ENCODE measurements at regions not wholly inside any gene's neighbourhood (a gene's known extent, or its start where the extent isn't known, plus 50 kb on each side); places are given as distances from the start of the nearest gene placed in this dataset.
A peak's percentile ranks its signal among the peaks of the same experiment; 100 is the strongest.
"Not testable (repeated sequence)": the region's sequence is repeated elsewhere in the genome, so short reads cannot be mapped to it uniquely, and the experiment has no call there.

DNA sequence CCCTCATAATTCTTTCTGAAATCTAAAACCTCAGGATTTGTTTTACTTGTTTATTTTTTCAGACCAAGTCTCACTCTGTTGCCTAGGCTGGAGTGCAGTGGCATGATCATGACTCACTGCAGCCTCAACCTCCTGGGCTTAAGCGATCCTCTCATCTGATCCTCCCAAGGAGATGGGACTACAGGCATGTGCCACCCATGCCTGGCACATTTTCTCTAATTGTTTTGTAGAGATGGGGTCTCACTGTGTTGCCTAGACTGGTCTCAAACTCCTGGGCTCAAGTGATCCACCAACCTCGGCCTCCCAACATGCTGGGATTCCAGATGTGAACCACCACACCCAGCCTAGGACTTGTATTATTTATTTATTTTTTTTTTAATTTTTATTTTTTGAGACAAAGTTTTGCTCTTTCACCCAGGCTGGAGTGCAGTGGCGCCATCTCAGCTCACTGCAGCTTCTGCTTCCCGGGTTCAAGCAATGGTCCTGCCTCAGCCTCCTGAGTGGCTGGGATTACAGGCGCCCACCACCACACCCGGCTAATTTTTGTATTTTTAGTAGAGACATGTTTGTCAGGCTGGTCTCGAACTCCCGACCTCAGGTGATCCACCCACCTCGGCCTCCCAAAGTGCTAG is 281.9 kb downstream of the GOLGA6L6 start:
- DNase-seq: not testable (repeated sequence)

GRCh38 chr15:20256394-20256793 is 285.2 kb downstream of the GOLGA6L6 start:
- not testable (repeated sequence) for DNase-seq

DNA sequence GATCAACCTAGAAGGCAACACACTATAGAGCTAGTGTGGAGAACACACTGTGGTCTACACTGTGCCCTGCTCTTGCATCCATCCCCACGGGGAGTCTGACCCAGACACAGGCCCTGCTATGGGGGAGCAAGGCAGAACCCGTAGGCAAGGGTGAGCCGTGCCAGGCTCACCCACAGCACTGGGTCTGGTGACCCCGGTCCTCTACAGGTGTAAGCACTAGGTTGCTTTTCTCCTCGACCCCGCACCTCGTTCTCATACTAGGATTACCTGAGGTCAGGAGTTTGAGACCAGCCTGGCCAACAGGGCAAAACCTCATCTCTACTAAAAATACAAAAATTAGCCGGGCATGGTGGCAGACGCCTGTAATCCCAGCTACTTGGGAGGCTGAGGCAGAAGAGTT is 286.0 kb downstream of the GOLGA6L6 start:
- DNase-seq: not testable (repeated sequence)

GRCh38 chr15:20253047-20253615 is 288.5 kb downstream of the GOLGA6L6 start:
- DNase-seq: not testable (repeated sequence)

DNA sequence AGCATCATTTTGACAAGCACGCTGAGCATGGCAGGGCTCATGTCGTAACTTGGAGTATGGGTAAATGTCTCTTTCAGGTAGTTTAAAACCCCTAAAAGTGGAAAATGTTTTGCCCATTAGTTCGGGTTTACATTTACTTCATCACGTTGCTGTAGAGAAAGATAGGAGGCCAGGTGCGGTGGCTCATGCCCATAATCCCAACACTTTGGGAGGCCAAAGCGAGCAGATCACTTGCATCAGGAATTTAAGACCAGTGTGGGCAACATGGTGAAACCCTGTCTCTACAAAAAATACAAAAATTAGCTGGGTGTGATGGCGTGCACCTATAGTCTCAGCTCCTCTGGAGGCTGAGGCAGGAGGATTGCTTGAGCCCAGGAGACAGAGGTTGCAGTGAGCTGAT is 289.6 kb downstream of the GOLGA6L6 start:
- DNase-seq: not testable (repeated sequence)

GRCh38 chr15:20251214-20252005 is 290.2 kb downstream of the GOLGA6L6 start:
- DNase-seq: not testable (repeated sequence)

- DNase-seq: not testable (repeated sequence)
Observed at GRCh38 chr15:20250206-20250605, 291.4 kb downstream of the GOLGA6L6 start.

DNA sequence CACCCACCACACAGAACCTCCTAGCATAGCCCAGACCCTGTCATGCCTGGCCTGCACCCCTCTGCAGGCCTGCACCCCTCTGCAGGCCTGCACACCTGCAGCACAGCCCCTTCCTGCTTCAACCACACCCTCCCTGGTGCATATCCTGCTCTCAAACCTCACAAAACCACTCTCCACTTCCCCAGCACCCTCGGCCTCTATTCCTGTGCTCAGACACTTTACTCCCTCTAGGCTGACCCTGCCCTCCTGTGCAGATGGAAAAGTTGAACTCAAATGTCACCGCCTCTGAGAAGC is 292.0 kb downstream of the GOLGA6L6 start:
- not testable (repeated sequence) for DNase-seq

- DNase-seq: not testable (repeated sequence)
Observed at GRCh38 chr15:20248434-20248833, 293.2 kb downstream of the GOLGA6L6 start.

DNA sequence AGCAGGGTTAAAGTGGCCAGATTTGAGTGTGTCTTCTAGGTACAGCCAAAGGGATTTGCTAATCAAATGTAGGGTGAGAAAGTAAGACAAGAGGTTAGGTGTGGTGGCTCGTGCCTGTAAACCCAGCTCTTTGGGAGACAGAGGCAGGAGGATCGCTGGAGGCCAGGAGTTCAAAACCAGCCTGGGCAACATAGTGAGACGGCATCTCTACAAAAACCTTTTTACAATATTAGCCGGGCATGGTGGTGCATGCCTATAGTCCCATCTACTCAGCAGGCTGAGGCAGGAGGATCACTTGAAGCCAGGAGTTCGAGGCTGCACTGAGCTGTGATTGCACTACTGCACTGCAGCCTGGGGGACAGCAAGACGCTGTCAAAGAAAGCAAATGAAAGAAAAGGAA is 294.5 kb downstream of the GOLGA6L6 start:
- DNase-seq: not testable (repeated sequence)

GRCh38 chr15:20246624-20247023 is 295.0 kb downstream of the GOLGA6L6 start:
- peak; percentile 48 for DNase-seq

DNA sequence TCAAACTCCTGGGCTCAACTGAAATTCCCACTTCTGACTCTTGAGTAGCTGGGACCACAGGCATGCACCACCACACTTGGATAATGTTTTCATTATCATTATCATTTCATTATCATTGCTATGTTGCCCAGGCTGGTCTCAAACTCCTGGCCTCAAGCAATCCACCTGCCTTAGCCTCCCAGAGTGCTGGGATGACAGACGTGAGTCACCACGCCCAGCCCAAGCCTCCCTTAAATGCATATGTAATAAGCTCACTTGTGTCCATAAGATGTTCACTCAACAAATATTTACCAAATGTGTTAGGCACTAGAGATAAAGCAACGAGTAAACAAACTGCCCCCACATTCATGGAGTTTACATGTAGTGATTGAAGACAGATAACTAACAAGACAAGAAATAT is 295.7 kb downstream of the GOLGA6L6 start:
- DNase-seq: not testable (repeated sequence)

DNA sequence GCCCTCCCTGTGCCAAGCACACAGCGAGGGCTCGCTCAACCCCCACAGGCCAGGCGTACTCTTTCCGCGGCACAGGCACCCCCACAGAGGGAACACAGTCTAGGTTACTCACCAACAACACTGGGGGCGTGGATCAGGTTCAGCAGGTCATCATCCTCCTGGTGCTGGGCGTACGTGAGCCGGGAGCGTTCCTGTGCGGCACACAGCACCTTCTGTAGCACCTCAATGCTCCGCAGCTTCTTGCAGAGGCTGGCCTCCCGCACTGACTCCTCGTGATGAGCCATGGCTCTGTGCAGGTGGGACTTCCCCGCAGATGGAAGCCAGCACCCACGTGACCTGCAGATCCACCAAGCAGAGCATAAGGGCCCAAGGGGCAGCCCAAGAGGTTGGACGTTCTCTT is 296.8 kb downstream of the GOLGA6L6 start:
- not testable (repeated sequence) for DNase-seq

GRCh38 chr15:20243486-20244240 is 297.9 kb downstream of the GOLGA6L6 start:
- DNase-seq: not testable (repeated sequence)

DNA sequence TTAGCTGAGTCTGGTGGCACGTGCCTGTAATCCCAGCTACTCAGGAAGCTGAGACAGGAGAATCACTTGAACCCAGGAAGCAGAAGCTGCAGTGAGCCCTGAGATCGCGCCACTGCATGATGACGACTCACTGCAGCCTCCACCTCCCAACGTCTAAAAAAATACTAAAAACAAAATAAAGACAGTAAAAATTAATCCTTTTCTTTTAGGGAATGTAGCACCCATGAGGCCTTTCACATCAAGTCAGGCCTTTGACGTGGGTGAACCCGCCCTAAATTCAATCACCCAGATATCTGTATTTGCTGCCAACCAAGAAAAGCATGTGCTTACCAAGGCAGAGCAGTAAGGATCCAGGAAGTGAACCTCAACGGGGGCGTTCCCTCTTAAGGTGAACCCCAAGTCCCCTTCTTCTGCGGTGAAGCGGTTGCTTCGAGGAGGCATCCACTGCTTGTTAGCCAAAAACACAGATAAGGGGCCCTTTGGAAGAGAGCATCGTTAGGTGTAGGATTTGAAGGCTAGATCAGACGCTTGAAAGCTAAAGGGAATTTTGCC is 301.2 kb downstream of the GOLGA6L6 start:
- not testable (repeated sequence) for DNase-seq

DNA sequence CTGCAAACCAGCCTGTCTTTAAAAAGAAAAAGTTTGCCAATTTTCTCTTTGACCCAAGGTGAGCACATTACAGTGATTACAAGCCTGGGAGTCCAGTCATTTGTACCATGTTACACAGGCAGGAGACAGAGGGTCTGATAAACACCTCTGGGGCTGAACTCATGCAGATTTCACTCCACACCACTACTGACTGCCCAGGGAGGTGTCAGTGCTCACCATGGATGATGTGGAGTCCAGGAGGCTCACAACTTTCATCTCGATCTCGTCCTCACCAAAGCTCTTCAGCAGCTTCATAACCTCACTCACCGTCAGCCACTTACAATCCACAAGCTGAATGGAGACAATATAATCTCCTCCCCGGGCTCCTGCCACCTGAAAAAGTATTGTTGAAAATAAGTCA is 302.4 kb downstream of the GOLGA6L6 start:
- not testable (repeated sequence) for DNase-seq

- not testable (repeated sequence) for DNase-seq
Observed at GRCh38 chr15:20237256-20238020, 304.2 kb downstream of the GOLGA6L6 start.

DNA sequence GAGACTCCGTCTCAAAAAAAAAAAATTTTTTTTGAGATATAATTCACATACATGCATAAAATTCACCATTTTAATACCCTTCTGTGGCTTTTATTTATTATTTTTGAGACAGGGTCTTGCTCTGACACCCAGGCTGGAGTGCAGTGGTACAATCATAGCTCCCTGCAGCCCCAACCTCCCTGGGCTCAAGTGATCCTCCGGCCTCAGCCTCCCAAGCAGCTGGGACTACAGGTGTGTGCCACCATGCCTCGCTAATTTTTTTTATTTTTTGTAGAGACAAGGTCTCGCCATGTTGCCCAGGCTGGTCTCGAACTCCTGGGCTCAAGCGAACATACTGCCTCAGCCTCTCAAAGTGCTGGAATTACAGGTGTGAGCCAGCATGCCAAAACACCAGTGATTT is 305.9 kb downstream of the GOLGA6L6 start:
- not testable (repeated sequence) for DNase-seq

DNA sequence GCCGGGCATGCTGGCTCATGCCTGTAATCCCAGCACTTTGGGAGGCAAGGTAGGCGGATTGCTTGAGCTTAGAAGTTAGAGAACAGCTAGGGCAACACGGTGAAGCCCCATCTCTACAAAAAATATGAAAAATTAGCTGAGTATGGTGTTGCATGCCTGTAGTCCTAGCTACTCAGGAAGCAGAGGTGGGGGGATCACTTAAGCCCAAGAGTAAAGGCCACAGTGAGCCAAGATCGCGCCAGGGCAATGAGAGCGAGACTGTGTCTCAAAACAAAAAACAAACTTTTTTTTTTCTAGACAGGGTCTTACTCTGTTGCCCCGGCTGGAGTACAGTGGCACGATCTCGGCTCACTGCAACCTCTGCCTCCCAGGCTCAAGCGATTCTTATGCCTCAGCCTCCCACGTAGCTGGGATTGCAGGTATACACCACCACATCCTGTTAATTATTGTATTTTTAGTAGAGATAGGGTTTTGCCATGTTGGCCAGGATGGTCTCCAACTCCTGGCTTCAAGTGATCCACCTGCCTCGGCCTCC is 307.5 kb downstream of the GOLGA6L6 start:
- DNase-seq: not testable (repeated sequence)

DNA sequence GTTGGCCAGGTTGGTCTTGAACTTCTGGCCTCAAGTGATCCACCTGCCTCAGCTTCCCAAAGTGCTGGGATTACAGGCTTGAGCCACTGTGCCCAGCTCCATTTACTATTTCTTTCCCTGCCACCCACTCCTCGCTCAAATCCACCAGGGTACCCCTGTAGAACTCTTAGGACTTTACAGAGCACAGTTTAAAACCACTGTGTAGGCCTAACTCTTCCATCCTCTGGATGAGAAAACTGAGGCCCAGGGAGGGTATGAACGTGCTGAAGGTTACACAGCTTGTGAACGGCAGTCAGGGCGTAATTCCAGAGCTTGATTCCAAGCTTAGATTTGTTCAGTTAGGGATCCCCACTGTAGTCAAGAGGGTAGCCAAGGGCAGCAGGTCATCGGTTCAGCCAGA is 309.1 kb downstream of the GOLGA6L6 start:
- DNase-seq: not testable (repeated sequence)

- DNase-seq: not testable (repeated sequence)
Observed at GRCh38 chr15:20230656-20231055, 310.9 kb downstream of the GOLGA6L6 start.

- not testable (repeated sequence) for DNase-seq
Observed at GRCh38 chr15:20228791-20229190, 312.8 kb downstream of the GOLGA6L6 start.
